Endothelial cell of umbilical vein (primary cell): ENCODE measurements at regions not wholly inside any gene's neighbourhood (a gene's known extent, or its start where the extent isn't known, plus 50 kb on each side); places are given as distances from the start of the nearest gene placed in this dataset.

ENCODE experiments used
- BruUV-seq: library from RNA; stranded (reverse); fragments of 400-500 nt; replicated peaks from 2 replicates; lab custom pipeline; 2021; lab: Mats Ljungman, UMichigan
- CTCF ChIA-PET: fragments of 300-600, 350-600 bp; sonication (Branson Sonifier 250); formaldehyde crosslinking; loops from one replicate; lab custom pipeline; 2021; ENCODE audit warnings: antibody characterized with exemption, inconsistent platforms; lab: Charles Lee
- POLR2A ChIA-PET: fragments of 300-600, 350-600 bp; sonication (Branson Sonifier 250); formaldehyde crosslinking; loops from one replicate; lab custom pipeline; 2021; ENCODE audit warnings: antibody characterized with exemption, inconsistent platforms; lab: Charles Lee
- DNase-seq: peaks from one replicate; pipeline ENCODE4 v3.0.0-alpha.2; 2011; ENCODE audit warnings: low read depth, low spot score
- FAIRE-seq: peaks from 2 replicates; lab custom pipeline; 2011; peaks lifted over from hg19 to GRCh38; lab: Jason Lieb, UNC
- H2AFZ ChIP-seq: 2 replicates; pipeline ENCODE4 v1.6.0; 2012; ENCODE audit warnings: low read depth, low read length, control low read depth, inconsistent platforms
- H3K27ac ChIP-seq: 2 replicates; pipeline ENCODE4 v1.5.1; 2011; ENCODE audit warnings: low read depth, mild to moderate bottlenecking, control low read depth, low read length, moderate library complexity; ENCODE audit not compliant: insufficient read depth
- H3K27me3 ChIP-seq, 2 experiments: 2 replicates each; pipeline versions ENCODE4 v1.6.0 to v1.6.1; 2011; ENCODE audit warnings: low read length in 2 of 2, mixed read lengths in 1 of 2; ENCODE audit not compliant: control insufficient read depth in 2 of 2, insufficient read depth in 2 of 2
- H3K36me3 ChIP-seq, 2 experiments: 2 replicates in 1 of 2; 3 replicates in 1 of 2; pipeline ENCODE4 v1.5.1; 2011; ENCODE audit warnings: low read length in 2 of 2, mild to moderate bottlenecking in 1 of 2, moderate library complexity in 1 of 2; ENCODE audit not compliant: control insufficient read depth in 2 of 2, insufficient read depth in 2 of 2; ENCODE audit errors: extremely low read depth in 1 of 2
- H3K4me1 ChIP-seq: 3 replicates; pipeline ENCODE4 v1.5.1; 2011; ENCODE audit warnings: mild to moderate bottlenecking, low read length; ENCODE audit not compliant: control insufficient read depth, insufficient read depth; ENCODE audit errors: extremely low read depth
- H3K4me2 ChIP-seq: 2 replicates; pipeline ENCODE4 v1.6.1; 2011; ENCODE audit warnings: low read length, control low read depth, mixed read lengths; ENCODE audit not compliant: insufficient read depth
- H3K4me3 ChIP-seq, 3 experiments: fragments of 200-600 bp in 1 of 3; sonication (generic), shearing (Covaris generic) in 1 of 3; replicated peaks in 1 of 3; 2 replicates each; pipeline ENCODE4 v1.5.1; 2011 to 2016; ENCODE audit warnings: control low read depth in 3 of 3, low read length in 3 of 3, mild to moderate bottlenecking in 2 of 3, inconsistent platforms in 1 of 3, low read depth in 1 of 3, moderate library complexity in 1 of 3; ENCODE audit not compliant: insufficient read depth in 1 of 3
- H3K79me2 ChIP-seq: 2 replicates; pipeline ENCODE4 v1.6.0; 2012; ENCODE audit warnings: low read length, inconsistent platforms; ENCODE audit not compliant: control insufficient read depth, insufficient read depth
- H3K9ac ChIP-seq: replicated peaks from 2 replicates; pipeline ENCODE3; 2011; ENCODE audit warnings: low read length, control low read depth; ENCODE audit not compliant: insufficient read depth; ENCODE audit errors: extremely low read depth
- H3K9me1 ChIP-seq: replicated peaks from 3 replicates; pipeline ENCODE4 v1.6.0; 2011; ENCODE audit warnings: mild to moderate bottlenecking, low read length; ENCODE audit not compliant: control insufficient read depth, insufficient read depth; ENCODE audit errors: extremely low read depth
- H3K9me3 ChIP-seq: replicated peaks from 2 replicates; pipeline ENCODE4 v1.5.1; 2012; ENCODE audit warnings: low read length, inconsistent platforms; ENCODE audit not compliant: control insufficient read depth, insufficient read depth
- H4K20me1 ChIP-seq: replicated peaks from 2 replicates; pipeline ENCODE3; 2011; ENCODE audit warnings: mild to moderate bottlenecking, low read length; ENCODE audit not compliant: control insufficient read depth, insufficient read depth; ENCODE audit errors: extremely low read depth
- EZH2 ChIP-seq: IDR thresholded peaks from 2 replicates; pipeline ENCODE4 v1.6.1; 2012; ENCODE audit warnings: borderline replicate concordance, low read depth, mild to moderate bottlenecking, moderate library complexity, low read length, inconsistent platforms; ENCODE audit not compliant: severe bottlenecking
- FOS ChIP-seq: IDR thresholded peaks from 2 replicates; pipeline ENCODE4 v1.6.1; 2011; ENCODE audit warnings: mild to moderate bottlenecking, low read length, moderate library complexity, borderline replicate concordance; ENCODE audit not compliant: insufficient read depth
- GATA2 ChIP-seq: IDR thresholded peaks from 2 replicates; pipeline ENCODE4 v1.7.0; 2011; ENCODE audit warnings: low read depth, mild to moderate bottlenecking, moderate library complexity, mixed read lengths, low read length; ENCODE audit not compliant: insufficient read length, insufficient read depth
- JUN ChIP-seq: IDR thresholded peaks from 2 replicates; pipeline ENCODE4 v1.6.1; 2011; ENCODE audit warnings: borderline replicate concordance, low read depth; ENCODE audit not compliant: insufficient read length, insufficient read depth
- MYC ChIP-seq: IDR thresholded peaks from one replicate; pipeline ENCODE4 v1.6.1; 2011; ENCODE audit warnings: mild to moderate bottlenecking, low read depth, low read length
- POLR2A ChIP-seq: IDR thresholded peaks from 2 replicates; pipeline ENCODE4 v1.6.1; 2012; ENCODE audit warnings: low read depth, mild to moderate bottlenecking, control low read depth, low read length
- POLR2AphosphoS5 ChIP-seq: IDR thresholded peaks from 2 replicates; pipeline ENCODE4 v1.6.1; 2012; ENCODE audit warnings: low read depth, mild to moderate bottlenecking, control low read depth, low read length, moderate library complexity; ENCODE audit not compliant: insufficient read depth
- dilution Hi-C: fragments of 300-500 bp; cut with MboI; formaldehyde crosslinking; loops from one replicate; pipeline ENCODE4 v1.15.0; 2019; ENCODE audit warnings: low sequenced_read_pairs; ENCODE audit not compliant: extremely low pct_ligation_motif_present
- intact Hi-C: fragments of 100-400 bp; cut with micrococcal nuclease; formaldehyde crosslinking; loops from one replicate; pipeline ENCODE4 v1.10.0; 2022
- TF ChIP-seq, protein P1 (sequence below), 2 donors: IDR thresholded peaks; 1 replicate in 1 of 2; 2 replicates in 1 of 2; pipeline ENCODE4 v1.5.1; 2011; ENCODE audit warnings: low read length in 2 of 2, mild to moderate bottlenecking in 2 of 2, moderate library complexity in 2 of 2, control low read depth in 1 of 2, inconsistent platforms in 1 of 2, low read depth in 1 of 2; ENCODE audit not compliant: insufficient read depth in 1 of 2; ENCODE audit errors: extremely low read depth in 1 of 2
- TF ChIP-seq, protein P2 (sequence below): IDR thresholded peaks from 2 replicates; pipeline ENCODE4 v1.6.1; 2011; ENCODE audit not compliant: insufficient read depth, insufficient read length

GRCh38 chr12:16692099-16692498 is 86.1 kb upstream of the LMO3 start:
- H3K27me3 ChIP-seq: no peaks in the 10 kb centered on the region
- no peaks in the 10 kb centered on the region for H3K4me1 ChIP-seq
- no TSS peak for BruUV-seq
- no peak overlapping the region for H3K4me3 ChIP-seq
- DNase-seq (no peak), FAIRE-seq (no peak)
- H4K20me1 ChIP-seq: no peaks in the 10 kb centered on the region
- no peak for TF ChIP-seq MYC
- TF ChIP-seq JUN: no peak
- TF ChIP-seq GATA2: no peak
- TF ChIP-seq, protein P1, sequence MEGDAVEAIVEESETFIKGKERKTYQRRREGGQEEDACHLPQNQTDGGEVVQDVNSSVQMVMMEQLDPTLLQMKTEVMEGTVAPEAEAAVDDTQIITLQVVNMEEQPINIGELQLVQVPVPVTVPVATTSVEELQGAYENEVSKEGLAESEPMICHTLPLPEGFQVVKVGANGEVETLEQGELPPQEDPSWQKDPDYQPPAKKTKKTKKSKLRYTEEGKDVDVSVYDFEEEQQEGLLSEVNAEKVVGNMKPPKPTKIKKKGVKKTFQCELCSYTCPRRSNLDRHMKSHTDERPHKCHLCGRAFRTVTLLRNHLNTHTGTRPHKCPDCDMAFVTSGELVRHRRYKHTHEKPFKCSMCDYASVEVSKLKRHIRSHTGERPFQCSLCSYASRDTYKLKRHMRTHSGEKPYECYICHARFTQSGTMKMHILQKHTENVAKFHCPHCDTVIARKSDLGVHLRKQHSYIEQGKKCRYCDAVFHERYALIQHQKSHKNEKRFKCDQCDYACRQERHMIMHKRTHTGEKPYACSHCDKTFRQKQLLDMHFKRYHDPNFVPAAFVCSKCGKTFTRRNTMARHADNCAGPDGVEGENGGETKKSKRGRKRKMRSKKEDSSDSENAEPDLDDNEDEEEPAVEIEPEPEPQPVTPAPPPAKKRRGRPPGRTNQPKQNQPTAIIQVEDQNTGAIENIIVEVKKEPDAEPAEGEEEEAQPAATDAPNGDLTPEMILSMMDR (IDR thresholded peaks at IDR 0.05; ENCODE audit: extremely low read depth in 1 of 2, insufficient read depth in 1 of 2, low read depth in 1 of 2, low read length in 2 of 2): no peak
- no peak for TF ChIP-seq FOS
- no peak for TF ChIP-seq EZH2
- TF ChIP-seq POLR2A: no peak
- TF ChIP-seq POLR2AphosphoS5: no peak
- TF ChIP-seq, protein P2, sequence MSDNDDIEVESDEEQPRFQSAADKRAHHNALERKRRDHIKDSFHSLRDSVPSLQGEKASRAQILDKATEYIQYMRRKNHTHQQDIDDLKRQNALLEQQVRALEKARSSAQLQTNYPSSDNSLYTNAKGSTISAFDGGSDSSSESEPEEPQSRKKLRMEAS: no peak
- H3K9me3 ChIP-seq: peaks cover 3% of the 10 kb centered on the region
- ChIA-PET CTCF (no interaction called here), POLR2A (no interaction called here)
- intact Hi-C loops (no loop called here), dilution Hi-C loops (no loop called here)
- no peaks in the 10 kb centered on the region for H3K79me2 ChIP-seq
- no peaks in the 10 kb centered on the region for H3K9me1 ChIP-seq
- H3K36me3 ChIP-seq: no peaks in the 10 kb centered on the region
- H3K9ac ChIP-seq: no peak overlapping the region
- no peak overlapping the region for H3K27ac ChIP-seq
- no peak overlapping the region for H3K4me2 ChIP-seq
- no peak overlapping the region for H2AFZ ChIP-seq
